ENCODE measurements at regions not wholly inside any gene's neighbourhood (a gene's known extent, or its start where the extent isn't known, plus 50 kb on each side); places are given as distances from the start of the nearest gene placed in this dataset.

GRCh38 chr3:159672728-159673688, 315.6 kb upstream of the IL12A start:
- no peak overlapping the region for H3K27ac ChIP-seq (ENCODE audit: low read depth, low read length)
- H3F3A ChIP-seq (ENCODE audit: control insufficient read depth, insufficient read depth) = no peaks in the 10 kb centered on the region
- no peaks in the 10 kb centered on the region for H3K79me2 ChIP-seq (ENCODE audit: control insufficient read depth, low read length)
- H3K4me2 ChIP-seq (ENCODE audit: low read length) = no peak overlapping the region
- no peaks in the 10 kb centered on the region for H4K20me1 ChIP-seq (ENCODE audit: control insufficient read depth, insufficient read depth, low read depth, low read length)
- H3K4me3 ChIP-seq (ENCODE audit: low read length) = no peak overlapping the region
- H3K4me1 ChIP-seq (ENCODE audit: control insufficient read depth, low read length) = no peaks in the 10 kb centered on the region
- no peaks in the 10 kb centered on the region for H3K36me3 ChIP-seq (ENCODE audit: control insufficient read depth, low read length)
- H3K9me2 ChIP-seq (replicated peaks; ENCODE audit: control insufficient read depth, low read length) = no peaks in the 10 kb centered on the region
- no peak for TF ChIP-seq CTCF (IDR thresholded peaks at IDR 0.05; ENCODE audit: low read depth, low read length, poor library complexity, severe bottlenecking)
- no peak for TF ChIP-seq EZH2phosphoT487 (IDR thresholded peaks at IDR 0.05; ENCODE audit: borderline replicate concordance, low read length)
- H3K9me3 ChIP-seq (ENCODE audit: control insufficient read depth, insufficient read depth, low read length) = no peaks in the 10 kb centered on the region
- H3K27me3 ChIP-seq (ENCODE audit: control insufficient read depth, low read length) = no peaks in the 10 kb centered on the region

- Histone ChIP-seq H3K4me3 (ENCODE audit: low read length) (no peak overlapping the region), H3K27me3 (ENCODE audit: control insufficient read depth, low read length) (no peaks in the 10 kb centered on the region), H3F3A (ENCODE audit: control insufficient read depth, insufficient read depth) (no peaks in the 10 kb centered on the region), H3K9me3 (ENCODE audit: control insufficient read depth, insufficient read depth, low read length) (no peaks in the 10 kb centered on the region), H3K4me1 (ENCODE audit: control insufficient read depth, low read length) (no peaks in the 10 kb centered on the region), H3K27ac (ENCODE audit: low read depth, low read length) (no peak overlapping the region), H3K79me2 (ENCODE audit: control insufficient read depth, low read length) (no peaks in the 10 kb centered on the region), H3K9me2 (replicated peaks; ENCODE audit: control insufficient read depth, low read length) (no peaks in the 10 kb centered on the region), H3K36me3 (ENCODE audit: control insufficient read depth, low read length) (no peaks in the 10 kb centered on the region), H3K4me2 (ENCODE audit: low read length) (no peak overlapping the region), H4K20me1 (ENCODE audit: control insufficient read depth, insufficient read depth, low read depth, low read length) (no peaks in the 10 kb centered on the region)
- TF ChIP-seq CTCF (IDR thresholded peaks at IDR 0.05; ENCODE audit: low read depth, low read length, poor library complexity, severe bottlenecking) (no peak), EZH2phosphoT487 (IDR thresholded peaks at IDR 0.05; ENCODE audit: borderline replicate concordance, low read length) (no peak)
These were observed 314.1 kb upstream of the IL12A start for GRCh38 chr3:159674583-159674982.

GRCh38 chr3:159675285-159675684, 313.4 kb upstream of the IL12A start:
- H3F3A ChIP-seq (ENCODE audit: control insufficient read depth, insufficient read depth) = no peaks in the 10 kb centered on the region
- H3K36me3 ChIP-seq (ENCODE audit: control insufficient read depth, low read length) = no peaks in the 10 kb centered on the region
- H3K27me3 ChIP-seq (ENCODE audit: control insufficient read depth, low read length) = no peaks in the 10 kb centered on the region
- no peak overlapping the region for H3K4me3 ChIP-seq (ENCODE audit: low read length)
- no peaks in the 10 kb centered on the region for H3K4me1 ChIP-seq (ENCODE audit: control insufficient read depth, low read length)
- no peaks in the 10 kb centered on the region for H3K79me2 ChIP-seq (ENCODE audit: control insufficient read depth, low read length)
- H4K20me1 ChIP-seq (ENCODE audit: control insufficient read depth, insufficient read depth, low read depth, low read length) = no peaks in the 10 kb centered on the region
- H3K9me3 ChIP-seq (ENCODE audit: control insufficient read depth, insufficient read depth, low read length) = no peaks in the 10 kb centered on the region
- H3K4me2 ChIP-seq (ENCODE audit: low read length) = no peak overlapping the region
- H3K9me2 ChIP-seq (replicated peaks; ENCODE audit: control insufficient read depth, low read length) = no peaks in the 10 kb centered on the region
- no peak overlapping the region for H3K27ac ChIP-seq (ENCODE audit: low read depth, low read length)
- TF ChIP-seq CTCF (IDR thresholded peaks at IDR 0.05; ENCODE audit: low read depth, low read length, poor library complexity, severe bottlenecking) (no peak), EZH2phosphoT487 (IDR thresholded peaks at IDR 0.05; ENCODE audit: borderline replicate concordance, low read length) (no peak)

Data from DOHH2 (cell line).